H1 (cell line): ENCODE measurements at regions not wholly inside any gene's neighbourhood (a gene's known extent, or its start where the extent isn't known, plus 50 kb on each side); places are given as distances from the start of the nearest gene placed in this dataset.

Experiments
- SP2 ChIP-seq: IDR thresholded peaks from 2 replicates; pipeline ENCODE4 v1.6.1; 2012; ENCODE audit warnings: mild to moderate bottlenecking, low read length, inconsistent platforms
- TF ChIP-seq, protein P1 (sequence below): fragments of 300-600 bp; sonication (generic); IDR thresholded peaks from 2 replicates; pipeline ENCODE4 v1.7.1; 2012; ENCODE audit warnings: low read length, moderate library complexity, mild to moderate bottlenecking, inconsistent platforms; ENCODE audit not compliant: insufficient replicate concordance
- TF ChIP-seq, protein P2 (sequence below): IDR thresholded peaks from 2 replicates; pipeline ENCODE4 v1.6.1; 2012; ENCODE audit warnings: inconsistent platforms

DNA sequence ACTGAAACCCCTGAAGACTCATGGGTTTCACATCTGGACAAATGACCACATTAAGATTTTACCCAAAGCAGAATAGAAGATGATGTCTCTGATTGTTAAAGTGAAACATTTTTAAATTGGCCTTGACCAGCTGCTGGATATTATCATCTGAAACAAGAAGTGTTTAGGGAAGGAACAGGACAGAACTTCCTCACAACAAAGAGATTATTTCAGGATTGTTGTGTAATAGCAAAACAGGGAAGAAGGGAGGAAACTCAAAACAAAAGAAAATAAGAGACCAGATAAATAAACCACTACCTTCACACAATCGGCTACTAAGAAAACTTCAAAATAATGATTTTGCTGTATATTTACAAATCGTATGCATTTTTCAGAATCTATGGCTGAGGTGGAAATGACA, 319.2 kb upstream of the API5 start (continued):
- TF ChIP-seq, protein P1, sequence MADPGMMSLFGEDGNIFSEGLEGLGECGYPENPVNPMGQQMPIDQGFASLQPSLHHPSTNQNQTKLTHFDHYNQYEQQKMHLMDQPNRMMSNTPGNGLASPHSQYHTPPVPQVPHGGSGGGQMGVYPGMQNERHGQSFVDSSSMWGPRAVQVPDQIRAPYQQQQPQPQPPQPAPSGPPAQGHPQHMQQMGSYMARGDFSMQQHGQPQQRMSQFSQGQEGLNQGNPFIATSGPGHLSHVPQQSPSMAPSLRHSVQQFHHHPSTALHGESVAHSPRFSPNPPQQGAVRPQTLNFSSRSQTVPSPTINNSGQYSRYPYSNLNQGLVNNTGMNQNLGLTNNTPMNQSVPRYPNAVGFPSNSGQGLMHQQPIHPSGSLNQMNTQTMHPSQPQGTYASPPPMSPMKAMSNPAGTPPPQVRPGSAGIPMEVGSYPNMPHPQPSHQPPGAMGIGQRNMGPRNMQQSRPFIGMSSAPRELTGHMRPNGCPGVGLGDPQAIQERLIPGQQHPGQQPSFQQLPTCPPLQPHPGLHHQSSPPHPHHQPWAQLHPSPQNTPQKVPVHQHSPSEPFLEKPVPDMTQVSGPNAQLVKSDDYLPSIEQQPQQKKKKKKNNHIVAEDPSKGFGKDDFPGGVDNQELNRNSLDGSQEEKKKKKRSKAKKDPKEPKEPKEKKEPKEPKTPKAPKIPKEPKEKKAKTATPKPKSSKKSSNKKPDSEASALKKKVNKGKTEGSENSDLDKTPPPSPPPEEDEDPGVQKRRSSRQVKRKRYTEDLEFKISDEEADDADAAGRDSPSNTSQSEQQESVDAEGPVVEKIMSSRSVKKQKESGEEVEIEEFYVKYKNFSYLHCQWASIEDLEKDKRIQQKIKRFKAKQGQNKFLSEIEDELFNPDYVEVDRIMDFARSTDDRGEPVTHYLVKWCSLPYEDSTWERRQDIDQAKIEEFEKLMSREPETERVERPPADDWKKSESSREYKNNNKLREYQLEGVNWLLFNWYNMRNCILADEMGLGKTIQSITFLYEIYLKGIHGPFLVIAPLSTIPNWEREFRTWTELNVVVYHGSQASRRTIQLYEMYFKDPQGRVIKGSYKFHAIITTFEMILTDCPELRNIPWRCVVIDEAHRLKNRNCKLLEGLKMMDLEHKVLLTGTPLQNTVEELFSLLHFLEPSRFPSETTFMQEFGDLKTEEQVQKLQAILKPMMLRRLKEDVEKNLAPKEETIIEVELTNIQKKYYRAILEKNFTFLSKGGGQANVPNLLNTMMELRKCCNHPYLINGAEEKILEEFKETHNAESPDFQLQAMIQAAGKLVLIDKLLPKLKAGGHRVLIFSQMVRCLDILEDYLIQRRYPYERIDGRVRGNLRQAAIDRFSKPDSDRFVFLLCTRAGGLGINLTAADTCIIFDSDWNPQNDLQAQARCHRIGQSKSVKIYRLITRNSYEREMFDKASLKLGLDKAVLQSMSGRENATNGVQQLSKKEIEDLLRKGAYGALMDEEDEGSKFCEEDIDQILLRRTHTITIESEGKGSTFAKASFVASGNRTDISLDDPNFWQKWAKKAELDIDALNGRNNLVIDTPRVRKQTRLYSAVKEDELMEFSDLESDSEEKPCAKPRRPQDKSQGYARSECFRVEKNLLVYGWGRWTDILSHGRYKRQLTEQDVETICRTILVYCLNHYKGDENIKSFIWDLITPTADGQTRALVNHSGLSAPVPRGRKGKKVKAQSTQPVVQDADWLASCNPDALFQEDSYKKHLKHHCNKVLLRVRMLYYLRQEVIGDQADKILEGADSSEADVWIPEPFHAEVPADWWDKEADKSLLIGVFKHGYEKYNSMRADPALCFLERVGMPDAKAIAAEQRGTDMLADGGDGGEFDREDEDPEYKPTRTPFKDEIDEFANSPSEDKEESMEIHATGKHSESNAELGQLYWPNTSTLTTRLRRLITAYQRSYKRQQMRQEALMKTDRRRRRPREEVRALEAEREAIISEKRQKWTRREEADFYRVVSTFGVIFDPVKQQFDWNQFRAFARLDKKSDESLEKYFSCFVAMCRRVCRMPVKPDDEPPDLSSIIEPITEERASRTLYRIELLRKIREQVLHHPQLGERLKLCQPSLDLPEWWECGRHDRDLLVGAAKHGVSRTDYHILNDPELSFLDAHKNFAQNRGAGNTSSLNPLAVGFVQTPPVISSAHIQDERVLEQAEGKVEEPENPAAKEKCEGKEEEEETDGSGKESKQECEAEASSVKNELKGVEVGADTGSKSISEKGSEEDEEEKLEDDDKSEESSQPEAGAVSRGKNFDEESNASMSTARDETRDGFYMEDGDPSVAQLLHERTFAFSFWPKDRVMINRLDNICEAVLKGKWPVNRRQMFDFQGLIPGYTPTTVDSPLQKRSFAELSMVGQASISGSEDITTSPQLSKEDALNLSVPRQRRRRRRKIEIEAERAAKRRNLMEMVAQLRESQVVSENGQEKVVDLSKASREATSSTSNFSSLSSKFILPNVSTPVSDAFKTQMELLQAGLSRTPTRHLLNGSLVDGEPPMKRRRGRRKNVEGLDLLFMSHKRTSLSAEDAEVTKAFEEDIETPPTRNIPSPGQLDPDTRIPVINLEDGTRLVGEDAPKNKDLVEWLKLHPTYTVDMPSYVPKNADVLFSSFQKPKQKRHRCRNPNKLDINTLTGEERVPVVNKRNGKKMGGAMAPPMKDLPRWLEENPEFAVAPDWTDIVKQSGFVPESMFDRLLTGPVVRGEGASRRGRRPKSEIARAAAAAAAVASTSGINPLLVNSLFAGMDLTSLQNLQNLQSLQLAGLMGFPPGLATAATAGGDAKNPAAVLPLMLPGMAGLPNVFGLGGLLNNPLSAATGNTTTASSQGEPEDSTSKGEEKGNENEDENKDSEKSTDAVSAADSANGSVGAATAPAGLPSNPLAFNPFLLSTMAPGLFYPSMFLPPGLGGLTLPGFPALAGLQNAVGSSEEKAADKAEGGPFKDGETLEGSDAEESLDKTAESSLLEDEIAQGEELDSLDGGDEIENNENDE, result no peak
- no peak for TF ChIP-seq SP2
- TF ChIP-seq, protein P2, sequence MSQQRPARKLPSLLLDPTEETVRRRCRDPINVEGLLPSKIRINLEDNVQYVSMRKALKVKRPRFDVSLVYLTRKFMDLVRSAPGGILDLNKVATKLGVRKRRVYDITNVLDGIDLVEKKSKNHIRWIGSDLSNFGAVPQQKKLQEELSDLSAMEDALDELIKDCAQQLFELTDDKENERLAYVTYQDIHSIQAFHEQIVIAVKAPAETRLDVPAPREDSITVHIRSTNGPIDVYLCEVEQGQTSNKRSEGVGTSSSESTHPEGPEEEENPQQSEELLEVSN, result no peak
